Right kidney (tissue), 1 donor: ENCODE measurements at regions not wholly inside any gene's neighbourhood (a gene's known extent, or its start where the extent isn't known, plus 50 kb on each side); places are given as distances from the start of the nearest gene placed in this dataset.
A peak's percentile ranks its signal among the peaks of the same experiment; 100 is the strongest.

Source experiments
- DNase-seq: peaks from one replicate; pipeline ENCODE4 v3.0.0-alpha.2; 2016

- no peak for DNase-seq
These were observed 789.3 kb upstream of the ADAMTS5 start for GRCh38 chr21:27756191-27756590.

DNA sequence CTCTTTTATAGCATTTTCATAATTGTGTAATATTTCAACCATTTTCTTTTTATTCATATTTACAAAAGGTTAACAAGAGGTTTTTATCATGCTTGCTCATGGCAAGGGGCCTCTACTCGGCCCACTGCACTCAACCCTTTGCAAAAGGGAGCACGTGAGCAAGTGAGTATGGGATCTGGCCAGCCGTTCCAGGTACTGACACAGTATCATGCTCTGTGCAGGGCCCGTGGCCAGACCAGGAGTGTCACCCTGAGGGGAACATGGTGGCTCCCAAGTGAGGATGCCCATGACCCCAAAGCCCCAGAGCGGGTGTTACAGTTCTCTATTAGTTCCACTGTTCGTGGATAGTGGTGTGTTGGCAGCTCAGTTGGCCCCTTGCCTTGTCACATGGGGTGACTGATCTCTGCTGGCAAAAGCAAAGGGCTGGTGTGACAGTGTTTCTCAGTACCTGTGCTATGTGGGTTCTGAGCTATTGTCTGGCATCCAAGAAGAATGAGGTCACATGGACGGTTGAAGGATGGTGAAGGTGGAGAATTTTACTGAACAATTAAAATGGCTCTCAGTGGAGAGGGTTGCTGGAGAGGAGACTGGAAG is 777.2 kb upstream of the ADAMTS5 start:
- no peak for DNase-seq

GRCh38 chr21:27741736-27742135 is 774.8 kb upstream of the ADAMTS5 start:
- no peak for DNase-seq

DNA sequence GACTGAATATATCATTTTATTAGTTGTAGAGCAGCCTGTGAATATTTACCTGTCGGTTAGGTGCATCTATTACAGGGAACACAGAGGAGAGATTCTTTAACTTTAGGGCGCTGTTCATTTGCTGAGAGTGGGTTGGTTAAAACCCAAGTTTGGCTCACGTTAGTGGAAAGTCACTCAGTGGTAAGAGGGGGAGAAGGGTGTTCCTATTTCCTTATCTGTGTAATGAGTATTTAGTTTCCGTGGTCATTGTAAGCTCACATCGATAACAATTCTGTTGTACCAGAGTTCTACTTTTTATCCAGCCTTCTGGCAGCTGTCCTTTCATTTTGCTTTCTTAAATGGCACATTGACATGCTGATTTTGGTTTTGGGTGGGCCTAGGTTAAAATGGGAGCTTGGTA is 773.2 kb upstream of the ADAMTS5 start:
- DNase-seq: no peak

GRCh38 chr21:27739187-27739586 is 772.3 kb upstream of the ADAMTS5 start:
- no peak for DNase-seq

DNA sequence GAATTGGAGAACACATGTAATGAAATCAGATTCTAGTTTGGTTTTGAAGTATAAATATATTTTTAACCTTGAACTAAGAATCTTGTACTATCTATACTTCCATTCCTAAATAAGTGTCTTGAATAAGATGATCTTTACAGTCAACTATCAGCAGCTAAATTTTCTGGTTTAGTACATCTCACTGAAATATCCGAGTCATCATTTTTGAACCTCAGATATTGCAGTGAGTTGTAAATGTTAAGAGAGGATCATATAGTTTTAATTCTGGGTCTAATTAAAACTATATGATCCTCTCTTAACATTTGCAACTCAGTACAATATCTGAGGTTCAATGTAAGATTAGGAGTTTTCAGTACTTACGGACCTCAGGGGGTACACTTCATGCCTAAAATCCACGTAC is 768.8 kb upstream of the ADAMTS5 start:
- DNase-seq: no peak

- DNase-seq: no peak
These were observed 767.3 kb upstream of the ADAMTS5 start for GRCh38 chr21:27734146-27734545.

- DNase-seq: no peak
These were observed 759.0 kb upstream of the ADAMTS5 start for GRCh38 chr21:27725916-27726315.

GRCh38 chr21:27722095-27722494 is 755.2 kb upstream of the ADAMTS5 start:
- no peak for DNase-seq

GRCh38 chr21:27721675-27722074 is 754.8 kb upstream of the ADAMTS5 start:
- no peak for DNase-seq

GRCh38 chr21:27719226-27719625 is 752.3 kb upstream of the ADAMTS5 start:
- DNase-seq: no peak

GRCh38 chr21:27715131-27715530 is 748.2 kb upstream of the ADAMTS5 start:
- DNase-seq: no peak

- DNase-seq: no peak
These were observed 746.5 kb upstream of the ADAMTS5 start for GRCh38 chr21:27713154-27714109.

- no peak for DNase-seq
These were observed 737.8 kb upstream of the ADAMTS5 start for GRCh38 chr21:27704567-27705166.

- no peak for DNase-seq
These were observed 736.9 kb upstream of the ADAMTS5 start for GRCh38 chr21:27703791-27704190.

DNA sequence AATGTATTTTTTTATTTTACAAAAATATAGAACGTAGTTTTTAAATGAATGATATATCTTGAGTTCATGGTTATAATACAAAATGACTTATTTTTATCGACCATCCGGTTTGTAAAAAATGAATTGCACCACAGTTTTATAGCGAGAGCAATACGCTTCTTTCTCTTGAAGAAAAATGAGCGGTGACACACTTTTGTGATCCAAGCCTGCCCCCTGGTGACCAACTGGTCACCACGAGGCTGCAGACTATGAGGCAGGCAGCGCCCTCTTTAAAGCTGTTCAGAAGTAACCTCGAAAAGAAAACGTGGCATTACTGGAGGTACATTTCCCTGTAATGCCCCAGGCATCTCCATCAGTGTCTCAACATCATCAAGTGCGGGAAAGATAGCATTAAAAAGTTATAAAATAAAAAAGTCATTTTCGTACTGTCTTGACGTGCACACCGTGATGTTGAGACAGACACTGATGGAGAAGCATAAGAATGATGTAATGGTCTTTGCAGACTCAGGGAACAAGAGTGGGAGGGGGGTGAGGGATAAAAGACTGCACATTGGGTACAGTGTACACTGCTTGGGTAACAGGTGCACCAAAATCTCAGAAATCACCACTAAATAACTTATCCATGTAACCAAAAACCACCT is 734.2 kb upstream of the ADAMTS5 start:
- DNase-seq: peak; percentile 62

- no peak for DNase-seq
These were observed 728.4 kb upstream of the ADAMTS5 start for GRCh38 chr21:27695246-27695645.

DNA sequence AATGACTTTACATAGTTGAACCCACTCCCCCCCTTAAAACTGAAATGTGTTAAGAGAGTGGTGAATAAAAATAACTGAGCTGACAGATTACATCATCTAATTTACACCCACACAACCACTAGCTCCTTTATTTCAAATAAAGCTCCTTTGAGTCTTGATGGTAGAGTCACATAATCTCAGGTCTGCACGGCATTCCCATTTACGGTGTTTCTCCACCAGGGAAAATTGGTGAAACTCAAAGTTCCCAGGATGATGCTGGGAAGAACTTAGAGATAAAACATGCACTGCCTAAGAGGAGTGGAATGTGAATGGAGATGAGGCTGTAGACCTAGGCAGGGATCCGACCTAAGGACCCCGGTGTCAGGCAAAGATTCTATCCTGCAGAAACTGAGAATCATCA is 727.8 kb upstream of the ADAMTS5 start:
- DNase-seq: no peak

- DNase-seq: no peak
These were observed 726.5 kb upstream of the ADAMTS5 start for GRCh38 chr21:27693376-27693775.

DNA sequence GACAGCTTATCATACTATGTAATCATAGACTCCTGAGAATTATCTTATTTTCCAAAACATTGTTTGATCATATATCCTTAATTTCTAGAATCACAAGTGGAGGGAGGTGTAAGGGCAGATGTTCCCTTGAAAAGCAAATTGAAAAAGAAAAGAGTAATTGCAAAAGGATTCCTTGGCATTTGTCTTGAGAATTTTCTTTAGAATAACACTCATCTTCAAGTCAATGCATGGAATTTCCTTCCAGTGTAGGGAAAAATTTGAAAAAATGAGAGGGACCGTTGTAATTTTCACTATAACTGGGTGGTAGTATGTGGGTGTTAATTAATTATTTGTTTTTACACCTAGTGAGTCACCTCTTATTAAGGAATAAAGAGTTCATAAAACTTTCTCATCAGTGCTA is 724.6 kb upstream of the ADAMTS5 start:
- no peak for DNase-seq

DNA sequence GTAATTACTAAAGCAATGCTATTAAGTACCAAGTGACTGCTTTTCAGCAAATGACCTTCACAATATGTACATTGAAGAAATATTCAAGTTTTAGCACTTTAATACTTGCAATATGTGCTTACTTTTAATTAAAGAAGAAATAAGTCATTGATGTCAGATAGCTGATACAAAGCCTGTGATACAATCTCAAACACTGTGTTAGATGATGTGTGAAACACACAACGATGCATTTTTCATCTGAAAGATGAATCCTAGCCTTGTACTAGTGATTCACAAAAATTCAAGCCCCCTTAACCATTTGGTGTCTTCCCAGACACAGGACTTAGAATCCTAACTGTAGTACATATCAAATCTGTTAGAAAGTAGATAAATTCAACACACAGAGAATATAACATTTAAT is 724.1 kb upstream of the ADAMTS5 start:
- no peak for DNase-seq

DNA sequence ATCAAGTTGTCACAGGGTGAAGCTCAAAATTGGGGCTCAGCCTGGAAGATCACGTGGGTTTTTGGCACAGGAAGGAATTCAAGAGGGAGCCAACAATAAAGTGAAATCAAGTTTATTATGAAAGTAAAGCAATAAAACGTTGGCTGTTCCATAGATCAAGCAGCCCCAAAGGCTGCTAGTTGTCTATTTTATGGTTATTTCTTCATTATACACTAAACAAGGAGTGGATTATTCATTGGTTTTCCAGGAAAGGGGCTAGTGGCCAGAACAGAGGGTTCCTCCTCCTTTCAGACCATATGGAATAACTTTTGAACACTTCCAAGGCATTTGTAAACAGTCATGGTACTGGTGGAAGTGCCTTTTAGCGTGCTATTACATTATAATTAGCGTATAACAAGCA is 723.5 kb upstream of the ADAMTS5 start:
- no peak for DNase-seq

DNA sequence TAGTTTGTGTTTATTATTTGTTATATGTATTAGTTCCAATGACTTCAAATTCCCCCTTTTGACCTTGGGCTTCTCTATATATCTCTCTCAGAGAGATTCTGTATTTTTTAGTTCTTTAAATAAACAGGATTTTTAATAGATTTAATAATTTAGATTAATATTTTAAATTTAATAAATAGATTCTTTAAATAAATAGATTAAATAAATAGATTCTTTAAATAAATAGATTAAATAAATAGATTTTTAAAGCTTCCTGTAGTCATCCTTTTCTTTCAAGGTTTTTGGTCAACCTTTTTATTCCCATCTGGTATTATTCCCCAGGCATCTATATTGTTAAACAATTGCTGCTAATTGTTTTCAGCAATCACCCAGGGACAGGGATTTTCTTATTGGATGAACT is 721.9 kb upstream of the ADAMTS5 start:
- DNase-seq: no peak
